ENCODE measurements at regions not wholly inside any gene's neighbourhood (a gene's known extent, or its start where the extent isn't known, plus 50 kb on each side); places are given as distances from the start of the nearest gene placed in this dataset.

GRCh38 chr12:131404705-131405104 lies 306.2 kb upstream of the SFSWAP start:
- TF ChIP-seq CTCF (IDR thresholded peaks at IDR 0.05; ENCODE audit: poor library complexity) (no peak), EZH2phosphoT487 (IDR thresholded peaks at IDR 0.05; ENCODE audit: low read depth, severe bottlenecking, unreplicated experiment) (no peak)
